OCI-LY7 (cell line): ENCODE measurements at regions not wholly inside any gene's neighbourhood (a gene's known extent, or its start where the extent isn't known, plus 50 kb on each side); places are given as distances from the start of the nearest gene placed in this dataset.

ENCODE experiments used
- CTCF ChIP-seq: fragments of 200-600 bp; sonication (generic); conservative IDR thresholded peaks from 2 replicates; pipeline ENCODE4 v1.5.1; 2014; ENCODE audit warnings: mild to moderate bottlenecking, antibody characterized with exemption, low read length, moderate library complexity, mixed read lengths
- EZH2phosphoT487 ChIP-seq: fragments of 200-600 bp; sonication (generic); IDR thresholded peaks from 2 replicates; pipeline ENCODE4 v1.6.1; 2018; ENCODE audit warnings: low read depth, borderline replicate concordance, mild to moderate bottlenecking, mixed run types, antibody characterized with exemption, low read length, moderate library complexity, mixed read lengths

- TF ChIP-seq CTCF (no peak), EZH2phosphoT487 (no peak)
Observed at GRCh38 chr15:75112278-75112847, 89.0 kb downstream of the PPCDC start.
